Pancreas (tissue), 10 donors: ENCODE measurements at regions not wholly inside any gene's neighbourhood (a gene's known extent, or its start where the extent isn't known, plus 50 kb on each side); places are given as distances from the start of the nearest gene placed in this dataset.
"Not testable (repeated sequence)": the region's sequence is repeated elsewhere in the genome, so short reads cannot be mapped to it uniquely, and the experiment has no call there.

ENCODE experiments used
- ATAC-seq, 4 donors: fragments of 200-7000 bp; cut with Tn5 transposase; one replicate each; pipeline versions ENCODE4 v1.8.0 to v1.9.1; 2020; ENCODE audit warnings: mild to moderate bottlenecking in 4 of 4, moderate library complexity in 4 of 4
- DNase-seq, 6 donors: peaks; one replicate each; pipeline ENCODE4 v3.0.0-alpha.2; 2020
- FAIRE-seq: peaks from 2 replicates; lab custom pipeline; 2012; peaks lifted over from hg19 to GRCh38; lab: Jason Lieb, UNC
- H3K27ac ChIP-seq, 4 donors: fragments of 200-600 bp; sonication (generic); 1 replicate in 3 of 4; 2 replicates in 1 of 4; pipeline versions ENCODE4 v1.5.0 to v1.8.0; 2020
- H3K27me3 ChIP-seq, 4 donors: fragments of 200-600 bp; one replicate each; pipeline ENCODE4 v1.8.0; 2021
- H3K36me3 ChIP-seq, 3 donors: fragments of 200-600 bp; sonication (generic) in 1 of 3; one replicate each; pipeline versions ENCODE4 v1.5.0 to v1.8.0; 2020 to 2021
- H3K4me1 ChIP-seq, 3 donors: fragments of 200-600 bp; one replicate each; pipeline ENCODE4 v1.8.0; 2021
- H3K4me3 ChIP-seq, 4 donors: fragments of 200-600 bp; sonication (generic) in 2 of 4; one replicate each; pipeline versions ENCODE4 v1.5.0 to v1.8.0; 2020 to 2021
- H3K9me3 ChIP-seq, 4 donors: fragments of 200-600 bp; one replicate each; pipeline ENCODE4 v1.8.0; 2021
- WGBS, 2 donors: extraction: QIAGEN DNeasy Blood & Tissue Kit; methylation state at CpG; one replicate each; pipeline ENCODE4 v1.1.7; 2013; 5-methylcytosine and 5-hydroxymethylcytosine counted together
- intact Hi-C, 3 donors: fragments of 100-400 bp; cut with DNase I; formaldehyde crosslinking; loops; one replicate each; pipeline versions ENCODE4 v1.11.1 to v1.14.2; 2022
- TF ChIP-seq, protein P1 (sequence below), 4 donors: fragments of 200-600 bp; sonication (generic) in 3 of 4; IDR thresholded peaks; one replicate each; pipeline versions ENCODE4 v1.5.0 to v1.8.0; 2021; ENCODE audit warnings: antibody characterized with exemption in 4 of 4
- donor health status: healthy with polysubstance abuse.
- donor health status: DM: no; HTN: no; CAD: no; lungs with moderate emphysema.
- donor health status: DM: no; HTN: no; CAD: no.
- donor health status: control.
- donor health status: control.
- donor health status: Bipolar disorder and iron deficiency.
- donor health status: DM: yes; HTN: yes; CAD: no.
- donor health status: DM: no; HTN: no; CAD: no.
- donor health status: DM: no; HTN: no; CAD: no.
- donor health status: DM: yes; HTN: yes; CAD: no.

DNA sequence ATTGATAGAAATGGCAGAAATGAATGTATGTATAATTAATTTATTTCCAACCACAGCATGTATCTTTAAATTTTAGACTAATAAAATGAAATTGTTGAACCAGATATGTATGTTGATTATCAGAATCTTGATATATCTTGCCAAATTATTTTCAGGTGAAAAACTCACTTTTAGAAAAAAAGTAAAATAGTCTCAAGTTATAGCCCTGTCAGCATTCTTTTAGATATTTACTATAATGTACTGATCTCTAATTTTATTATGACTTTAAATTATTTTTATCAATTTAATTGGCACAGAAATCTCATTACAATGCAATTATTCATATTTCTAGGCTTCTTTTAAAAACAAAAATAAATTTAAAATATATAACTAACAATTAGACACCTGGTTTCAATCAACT is 1990.4 kb upstream of the CDH6 start:
- no peak overlapping the region for H3K4me3 ChIP-seq
- DNase-seq: no peak
- intact Hi-C loops: no loop called here
- no peaks in the 10 kb centered on the region for H3K36me3 ChIP-seq
- H3K27ac ChIP-seq: no peak overlapping the region
- FAIRE-seq: no peak
- no peaks in the 10 kb centered on the region for H3K4me1 ChIP-seq
- no peaks in the 10 kb centered on the region for H3K27me3 ChIP-seq
- ATAC-seq: no peak
- H3K9me3 ChIP-seq: no peaks in the 10 kb centered on the region
- TF ChIP-seq, protein P1, sequence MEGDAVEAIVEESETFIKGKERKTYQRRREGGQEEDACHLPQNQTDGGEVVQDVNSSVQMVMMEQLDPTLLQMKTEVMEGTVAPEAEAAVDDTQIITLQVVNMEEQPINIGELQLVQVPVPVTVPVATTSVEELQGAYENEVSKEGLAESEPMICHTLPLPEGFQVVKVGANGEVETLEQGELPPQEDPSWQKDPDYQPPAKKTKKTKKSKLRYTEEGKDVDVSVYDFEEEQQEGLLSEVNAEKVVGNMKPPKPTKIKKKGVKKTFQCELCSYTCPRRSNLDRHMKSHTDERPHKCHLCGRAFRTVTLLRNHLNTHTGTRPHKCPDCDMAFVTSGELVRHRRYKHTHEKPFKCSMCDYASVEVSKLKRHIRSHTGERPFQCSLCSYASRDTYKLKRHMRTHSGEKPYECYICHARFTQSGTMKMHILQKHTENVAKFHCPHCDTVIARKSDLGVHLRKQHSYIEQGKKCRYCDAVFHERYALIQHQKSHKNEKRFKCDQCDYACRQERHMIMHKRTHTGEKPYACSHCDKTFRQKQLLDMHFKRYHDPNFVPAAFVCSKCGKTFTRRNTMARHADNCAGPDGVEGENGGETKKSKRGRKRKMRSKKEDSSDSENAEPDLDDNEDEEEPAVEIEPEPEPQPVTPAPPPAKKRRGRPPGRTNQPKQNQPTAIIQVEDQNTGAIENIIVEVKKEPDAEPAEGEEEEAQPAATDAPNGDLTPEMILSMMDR (IDR thresholded peaks at IDR 0.05): no peak

DNA sequence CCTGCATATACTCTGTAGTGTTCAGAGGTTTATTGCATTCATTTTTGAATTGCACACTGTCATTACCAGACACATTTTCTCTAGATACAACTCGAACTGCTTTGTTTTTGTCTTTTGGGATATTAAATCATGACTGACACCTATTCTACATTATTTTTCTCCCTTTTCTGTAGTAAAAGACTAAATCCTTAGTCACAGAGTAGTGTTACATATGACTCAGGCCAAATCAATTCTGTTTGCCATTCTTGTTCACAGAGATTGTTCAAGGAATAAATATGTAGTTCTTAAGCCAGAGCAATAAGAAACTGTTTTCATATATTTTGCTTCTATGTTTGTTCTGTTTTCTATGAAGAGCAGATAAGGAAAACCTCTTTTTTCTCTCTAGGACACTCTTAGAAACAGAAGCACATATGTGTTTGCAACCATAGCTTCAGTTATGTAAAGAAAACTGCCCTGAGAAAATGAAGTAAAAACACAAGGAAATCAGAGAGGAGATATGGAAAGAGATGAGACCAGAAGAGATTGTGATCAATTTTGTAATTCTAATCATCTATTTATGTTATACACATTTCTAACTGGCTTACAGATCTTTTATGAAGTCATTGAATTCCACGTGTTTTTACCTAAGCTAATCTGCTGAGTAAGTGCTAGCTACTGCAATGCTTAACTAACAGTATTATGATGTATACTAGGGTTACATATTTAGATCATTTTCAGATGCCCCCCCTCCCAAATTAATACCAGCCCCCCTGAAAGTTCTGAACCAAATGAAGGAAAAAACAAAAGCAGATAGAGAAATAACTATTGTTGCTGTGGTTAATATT is 1995.6 kb upstream of the CDH6 start:
- FAIRE-seq: no peak
- intact Hi-C loops: no loop called here

GRCh38 chr5:29193972-29194371 is 1999.5 kb upstream of the CDH6 start:
- H3K4me1 ChIP-seq: no peaks in the 10 kb centered on the region
- no peak overlapping the region for H3K27ac ChIP-seq
- WGBS, 2 donors: 41 to 52% methylated on average over 1 of the region's 1 CpG
- DNase-seq (no peak), ATAC-seq (no peak), FAIRE-seq (no peak)
- no peak overlapping the region for H3K4me3 ChIP-seq
- no peaks in the 10 kb centered on the region for H3K9me3 ChIP-seq
- H3K36me3 ChIP-seq: no peaks in the 10 kb centered on the region
- TF ChIP-seq, protein P1 (IDR thresholded peaks at IDR 0.05): no peak
- no peaks in the 10 kb centered on the region for H3K27me3 ChIP-seq
- intact Hi-C loops: no loop called here

More for the DNA sequence above, 1995.6 kb upstream of the CDH6 start:
- Histone ChIP-seq H3K4me1 (no peaks in the 10 kb centered on the region), H3K36me3 (no peaks in the 10 kb centered on the region), H3K27ac (no peak overlapping the region), H3K4me3 (no peak overlapping the region), H3K27me3 (no peaks in the 10 kb centered on the region), H3K9me3 (no peaks in the 10 kb centered on the region)
- TF ChIP-seq, protein P1 (IDR thresholded peaks at IDR 0.05): no peak
- no peak for ATAC-seq
- DNase-seq: no peak
- 35 to 44% methylated on average over 2 of the region's 2 CpGs for WGBS, 2 donors

GRCh38 chr5:29191269-29192048 is 2002.0 kb upstream of the CDH6 start:
- H3K27me3 ChIP-seq, ATAC-seq, H3K4me3 ChIP-seq, DNase-seq, H3K4me1 ChIP-seq, intact Hi-C loops, H3K27ac ChIP-seq, H3K36me3 ChIP-seq, H3K9me3 ChIP-seq, FAIRE-seq: not testable (repeated sequence)
- WGBS, 2 donors: 60 to 72% methylated on average over 15 to 26 of the region's 28 CpGs

GRCh38 chr5:29190398-29190797 is 2003.1 kb upstream of the CDH6 start:
- ATAC-seq, FAIRE-seq: not testable (repeated sequence)

GRCh38 chr5:29186380-29186779 is 2007.1 kb upstream of the CDH6 start:
- ATAC-seq, FAIRE-seq, DNase-seq, H3K4me3 ChIP-seq, H3K4me1 ChIP-seq, H3K36me3 ChIP-seq, H3K27me3 ChIP-seq, intact Hi-C loops, H3K27ac ChIP-seq, H3K9me3 ChIP-seq: not testable (repeated sequence)
- WGBS, 2 donors: 56 to 78% methylated on average over 1 of the region's 5 CpGs

More at GRCh38 chr5:29190398-29190797, 2003.1 kb upstream of the CDH6 start:
- H3K36me3 ChIP-seq, intact Hi-C loops, DNase-seq, H3K4me3 ChIP-seq, H3K4me1 ChIP-seq, H3K27ac ChIP-seq, H3K9me3 ChIP-seq, H3K27me3 ChIP-seq: not testable (repeated sequence)
- WGBS, 2 donors: 31 to 80% methylated on average over 1 of the region's 1 CpG
